ENCODE measurements at regions not wholly inside any gene's neighbourhood (a gene's known extent, or its start where the extent isn't known, plus 50 kb on each side); places are given as distances from the start of the nearest gene placed in this dataset.

GRCh38 chr6:113406048-113406695 is 451.0 kb upstream of the MARCKS start:
- Mint-ChIP-seq H3K9me3 (no peaks in the 10 kb centered on the region), H3K4me1 (ENCODE audit: unreplicated experiment) (peaks cover 25% of the 10 kb centered on the region), H3K27me3 (no peaks in the 10 kb centered on the region), H3K27ac (no peak overlapping the region), H3K4me3 (no peak overlapping the region), H3K36me3 (no peaks in the 10 kb centered on the region)
- TF ChIP-seq CTCF (conservative IDR thresholded peaks at IDR 0.05): no peak
- DNase-seq (ENCODE audit: extremely low spot score, unreplicated experiment): no peak

- no peak overlapping the region for H3K27ac Mint-ChIP-seq
- peaks cover 3% of the 10 kb centered on the region for H3K36me3 Mint-ChIP-seq
- H3K9me3 Mint-ChIP-seq: no peaks in the 10 kb centered on the region
- no peak for DNase-seq (ENCODE audit: extremely low spot score, unreplicated experiment)
- no peak for TF ChIP-seq CTCF (conservative IDR thresholded peaks at IDR 0.05)
- peaks cover 18% of the 10 kb centered on the region for H3K4me1 Mint-ChIP-seq (ENCODE audit: unreplicated experiment)
- no peak overlapping the region for H3K4me3 Mint-ChIP-seq
- H3K27me3 Mint-ChIP-seq: no peaks in the 10 kb centered on the region
Measured at GRCh38 chr6:113411011-113411410, 446.1 kb upstream of the MARCKS start.

GRCh38 chr6:113412589-113413357 is 444.4 kb upstream of the MARCKS start:
- TF ChIP-seq CTCF (conservative IDR thresholded peaks at IDR 0.05): no peak
- H3K27ac Mint-ChIP-seq: no peak overlapping the region
- no peaks in the 10 kb centered on the region for H3K9me3 Mint-ChIP-seq
- H3K36me3 Mint-ChIP-seq: peaks cover 3% of the 10 kb centered on the region
- peaks cover 18% of the 10 kb centered on the region for H3K4me1 Mint-ChIP-seq (ENCODE audit: unreplicated experiment)
- H3K27me3 Mint-ChIP-seq: no peaks in the 10 kb centered on the region
- no peak for DNase-seq (ENCODE audit: extremely low spot score, unreplicated experiment)
- H3K4me3 Mint-ChIP-seq: no peak overlapping the region

GRCh38 chr6:113414511-113414910 is 442.6 kb upstream of the MARCKS start:
- H3K27ac Mint-ChIP-seq: no peak overlapping the region
- TF ChIP-seq CTCF (conservative IDR thresholded peaks at IDR 0.05): peak; percentile 48
- peaks cover 18% of the 10 kb centered on the region for H3K4me1 Mint-ChIP-seq (ENCODE audit: unreplicated experiment)
- H3K9me3 Mint-ChIP-seq: no peaks in the 10 kb centered on the region
- no peak for DNase-seq (ENCODE audit: extremely low spot score, unreplicated experiment)
- H3K4me3 Mint-ChIP-seq: no peak overlapping the region
- H3K36me3 Mint-ChIP-seq: peaks cover 3% of the 10 kb centered on the region
- no peaks in the 10 kb centered on the region for H3K27me3 Mint-ChIP-seq

GRCh38 chr6:113416170-113416569 is 441.0 kb upstream of the MARCKS start:
- no peak overlapping the region for H3K27ac Mint-ChIP-seq
- no peak overlapping the region for H3K4me3 Mint-ChIP-seq

More at GRCh38 chr6:113416170-113416569, 441.0 kb upstream of the MARCKS start:
- no peaks in the 10 kb centered on the region for H3K27me3 Mint-ChIP-seq
- no peak for DNase-seq (ENCODE audit: extremely low spot score, unreplicated experiment)
- TF ChIP-seq CTCF (conservative IDR thresholded peaks at IDR 0.05): no peak
- H3K36me3 Mint-ChIP-seq: peaks cover 3% of the 10 kb centered on the region
- H3K9me3 Mint-ChIP-seq: peaks cover 8% of the 10 kb centered on the region
- peaks cover 10% of the 10 kb centered on the region for H3K4me1 Mint-ChIP-seq (ENCODE audit: unreplicated experiment)
